Progenitor cell of endocrine pancreas (in vitro differentiated cells): ENCODE measurements at regions not wholly inside any gene's neighbourhood (a gene's known extent, or its start where the extent isn't known, plus 50 kb on each side); places are given as distances from the start of the nearest gene placed in this dataset.

Source experiments
- DNase-seq: peaks from one replicate; pipeline ENCODE4 v3.0.0; 2021; ENCODE audit warnings: low spot score; ENCODE audit not compliant: unreplicated experiment
- H3K27ac Mint-ChIP-seq: 2 replicates; pipeline ENCODE4 v1.8.0; 2021; ENCODE audit warnings: mild to moderate bottlenecking, moderate library complexity, mixed read lengths
- H3K27me3 Mint-ChIP-seq: 2 replicates; pipeline ENCODE4 v1.8.0; 2021; ENCODE audit warnings: mixed read lengths
- H3K36me3 Mint-ChIP-seq: 2 replicates; pipeline ENCODE4 v1.8.0; 2022; ENCODE audit warnings: mixed read lengths; ENCODE audit not compliant: insufficient read depth
- H3K4me1 Mint-ChIP-seq: 2 replicates; pipeline ENCODE4 v1.8.0; 2021; ENCODE audit warnings: low read depth, mixed read lengths
- H3K4me3 Mint-ChIP-seq: 2 replicates; pipeline ENCODE4 v1.8.0; 2021; ENCODE audit warnings: low read depth, mild to moderate bottlenecking, moderate library complexity, mixed read lengths
- H3K9me3 Mint-ChIP-seq: 2 replicates; pipeline ENCODE4 v1.8.0; 2021; ENCODE audit warnings: low read depth, mixed read lengths
- CTCF ChIP-seq: fragments of 200-600 bp; sonication (generic); IDR thresholded peaks from one replicate; pipeline ENCODE4 v1.5.0; 2021; ENCODE audit warnings: antibody characterized with exemption, mild to moderate bottlenecking; ENCODE audit not compliant: unreplicated experiment

GRCh38 chr6:91033964-91034363 is 447.1 kb upstream of the MAP3K7 start:
- Mint-ChIP-seq H3K4me1 (peaks cover 12% of the 10 kb centered on the region), H3K27ac (no peak overlapping the region), H3K27me3 (no peaks in the 10 kb centered on the region), H3K4me3 (no peak overlapping the region), H3K9me3 (no peaks in the 10 kb centered on the region), H3K36me3 (no peaks in the 10 kb centered on the region)
- no peak for DNase-seq
- no peak for TF ChIP-seq CTCF

GRCh38 chr6:91031581-91031980 is 444.7 kb upstream of the MAP3K7 start:
- Mint-ChIP-seq H3K36me3 (no peaks in the 10 kb centered on the region), H3K9me3 (no peaks in the 10 kb centered on the region), H3K4me3 (no peak overlapping the region), H3K27ac (peak overlapping the region; percentile 21), H3K4me1 (peaks cover 12% of the 10 kb centered on the region), H3K27me3 (peaks cover 4% of the 10 kb centered on the region)
- TF ChIP-seq CTCF, result no peak
- DNase-seq, result no peak

- no peaks in the 10 kb centered on the region for H3K9me3 Mint-ChIP-seq
- TF ChIP-seq CTCF, result no peak
Observed at GRCh38 chr6:91029211-91029610, 442.3 kb upstream of the MAP3K7 start.

GRCh38 chr6:91023529-91023928 is 436.7 kb upstream of the MAP3K7 start:
- Mint-ChIP-seq H3K9me3 (no peaks in the 10 kb centered on the region), H3K4me1 (no peaks in the 10 kb centered on the region), H3K27me3 (peaks cover 4% of the 10 kb centered on the region), H3K4me3 (no peak overlapping the region), H3K36me3 (no peaks in the 10 kb centered on the region), H3K27ac (no peak overlapping the region)
- TF ChIP-seq CTCF, result no peak
- DNase-seq, result no peak

More at GRCh38 chr6:91029211-91029610, 442.3 kb upstream of the MAP3K7 start:
- Mint-ChIP-seq H3K27me3 (peaks cover 4% of the 10 kb centered on the region), H3K4me3 (no peak overlapping the region), H3K4me1 (peaks cover 10% of the 10 kb centered on the region), H3K27ac (no peak overlapping the region), H3K36me3 (no peaks in the 10 kb centered on the region)
- no peak for DNase-seq

GRCh38 chr6:91020744-91021143 is 433.9 kb upstream of the MAP3K7 start:
- DNase-seq, result no peak
- Mint-ChIP-seq H3K27ac (no peak overlapping the region), H3K36me3 (no peaks in the 10 kb centered on the region), H3K27me3 (no peaks in the 10 kb centered on the region), H3K4me3 (no peak overlapping the region), H3K9me3 (no peaks in the 10 kb centered on the region), H3K4me1 (no peaks in the 10 kb centered on the region)
- no peak for TF ChIP-seq CTCF
